Subcutaneous abdominal adipose tissue (tissue), 5 donors: ENCODE measurements at regions not wholly inside any gene's neighbourhood (a gene's known extent, or its start where the extent isn't known, plus 50 kb on each side); places are given as distances from the start of the nearest gene placed in this dataset.

Experiments
- H3K27ac ChIP-seq: one replicate; pipeline ENCODE4 v1.7.0; 2013; ENCODE audit warnings: low read depth, mild to moderate bottlenecking, inconsistent platforms, low read length, moderate library complexity
- H3K27me3 ChIP-seq, 5 donors: one replicate each; pipeline ENCODE4 v1.7.0; 2013; ENCODE audit warnings: low read length in 5 of 5, inconsistent platforms in 1 of 5; ENCODE audit not compliant: control insufficient read depth in 5 of 5, insufficient read depth in 4 of 5
- H3K36me3 ChIP-seq, 5 donors: one replicate each; pipeline ENCODE4 v1.7.0; 2013; ENCODE audit warnings: low read length in 5 of 5; ENCODE audit not compliant: control insufficient read depth in 5 of 5, insufficient read depth in 5 of 5
- H3K4me1 ChIP-seq, 5 donors: one replicate each; pipeline ENCODE4 v1.7.0; 2013; ENCODE audit warnings: low read length in 5 of 5, mild to moderate bottlenecking in 3 of 5, moderate library complexity in 1 of 5; ENCODE audit not compliant: control insufficient read depth in 5 of 5, insufficient read depth in 5 of 5
- H3K4me3 ChIP-seq, 5 donors: one replicate each; pipeline ENCODE4 v1.7.0; 2013; ENCODE audit warnings: low read length in 5 of 5, low read depth in 1 of 5
- H3K9ac ChIP-seq, 5 donors: one replicate each; pipeline ENCODE4 v1.7.0; 2013; ENCODE audit warnings: low read length in 5 of 5, mild to moderate bottlenecking in 4 of 5, moderate library complexity in 3 of 5
- H3K9me3 ChIP-seq, 5 donors: one replicate each; pipeline ENCODE4 v1.7.0; 2013; ENCODE audit warnings: low read length in 5 of 5; ENCODE audit not compliant: control insufficient read depth in 5 of 5
- donor health status: healthy.
- donor health status: healthy.
- donor health status: healthy.
- donor health status: healthy.
- donor health status: healthy.

DNA sequence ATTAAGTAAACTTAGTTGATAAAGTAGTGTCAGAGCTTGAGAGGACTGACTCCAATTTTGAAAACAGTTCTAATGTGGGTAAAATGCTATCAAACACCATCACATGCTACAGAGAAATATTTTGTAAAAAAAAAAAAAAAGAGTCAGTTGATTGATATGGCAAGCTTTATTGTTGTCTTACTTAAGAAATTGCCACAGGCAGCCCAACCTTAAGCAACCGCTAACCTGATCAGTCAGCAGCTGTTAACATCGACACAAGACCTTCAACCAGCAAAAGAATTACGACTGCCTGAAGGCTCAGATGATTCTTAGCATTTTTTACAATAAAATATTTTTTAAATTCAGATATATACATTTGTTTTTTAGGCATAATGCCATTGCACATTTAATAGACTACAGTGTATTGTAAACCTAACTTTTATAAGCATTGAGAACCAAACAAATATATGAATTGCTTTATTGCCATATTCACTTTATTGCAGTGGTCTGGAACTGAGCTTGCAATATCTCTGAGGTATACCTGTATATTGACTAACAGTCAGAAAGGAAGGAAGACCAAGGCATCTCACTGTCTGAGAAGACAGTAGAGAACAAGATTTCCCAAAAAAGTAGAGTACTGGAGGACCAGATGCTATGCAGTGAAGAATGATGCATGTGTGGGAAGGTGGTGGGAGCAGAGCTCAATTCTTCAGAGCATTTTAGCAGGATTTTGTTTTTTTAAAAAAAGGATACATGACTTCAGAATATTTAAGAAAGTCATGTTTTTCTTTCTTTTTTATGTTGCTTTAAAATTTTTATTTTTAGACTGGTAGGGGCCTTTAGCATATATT is 973.8 kb upstream of the GYPC start:
- Histone ChIP-seq H3K27ac (peak overlapping the region; percentile 66), H3K36me3 (no peaks in the 10 kb centered on the region), H3K4me1 (peaks cover 0 to 43% (median 13%) of the 10 kb centered on the region in 5 donors), H3K9ac (no peak overlapping the region), H3K4me3 (no peak overlapping the region), H3K9me3 (peaks cover 0 to 2% (median 0%) of the 10 kb centered on the region in 5 donors), H3K27me3 (no peaks in the 10 kb centered on the region)

GRCh38 chr2:125684256-125684655 is 971.7 kb upstream of the GYPC start:
- Histone ChIP-seq H3K36me3 (no peaks in the 10 kb centered on the region), H3K4me3 (no peak overlapping the region), H3K4me1 (peaks cover 0 to 43% (median 13%) of the 10 kb centered on the region in 5 donors), H3K9ac (no peak overlapping the region), H3K27ac (no peak overlapping the region), H3K27me3 (no peaks in the 10 kb centered on the region), H3K9me3 (no peaks in the 10 kb centered on the region)

- Histone ChIP-seq H3K36me3 (no peaks in the 10 kb centered on the region), H3K27me3 (no peaks in the 10 kb centered on the region), H3K9ac (no peak overlapping the region), H3K4me3 (no peak overlapping the region), H3K27ac (no peak overlapping the region), H3K9me3 (no peaks in the 10 kb centered on the region), H3K4me1 (peaks cover 0 to 40% (median 9%) of the 10 kb centered on the region in 5 donors)
Measured at GRCh38 chr2:125684932-125685331, 971.0 kb upstream of the GYPC start.

DNA sequence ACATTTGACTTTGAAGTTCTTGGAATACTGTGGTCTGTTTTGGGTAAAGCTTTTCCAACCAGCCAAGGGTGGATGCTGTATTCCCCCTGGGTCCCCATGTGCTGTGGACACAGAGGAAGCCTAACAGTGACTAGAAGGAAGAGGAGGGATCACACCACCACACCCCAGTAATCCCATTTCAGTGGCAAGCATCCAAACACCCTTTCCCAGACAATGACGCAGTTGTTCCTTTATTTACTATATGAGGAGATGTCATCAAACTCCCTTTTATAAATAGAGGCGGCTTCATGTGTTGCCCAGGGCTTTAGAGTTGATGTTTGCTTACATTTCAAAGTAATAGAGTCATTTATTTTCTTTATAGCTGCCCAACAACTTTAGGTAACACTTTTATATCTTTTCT is 959.4 kb upstream of the GYPC start:
- Histone ChIP-seq H3K27ac (no peak overlapping the region), H3K4me3 (no peak overlapping the region)

GRCh38 chr2:125698280-125698679 is 957.7 kb upstream of the GYPC start:
- Histone ChIP-seq H3K27ac (no peak overlapping the region), H3K9ac (no peak overlapping the region), H3K4me1 (peaks cover 0 to 11% (median 0%) of the 10 kb centered on the region in 5 donors), H3K4me3 (no peak overlapping the region), H3K9me3 (no peaks in the 10 kb centered on the region), H3K36me3 (no peaks in the 10 kb centered on the region), H3K27me3 (no peaks in the 10 kb centered on the region)

More for the DNA sequence above, 959.4 kb upstream of the GYPC start:
- Histone ChIP-seq H3K27me3 (no peaks in the 10 kb centered on the region), H3K9me3 (no peaks in the 10 kb centered on the region), H3K36me3 (no peaks in the 10 kb centered on the region), H3K9ac (no peak overlapping the region), H3K4me1 (peaks cover 0 to 11% (median 0%) of the 10 kb centered on the region in 5 donors)

GRCh38 chr2:125701070-125701469 is 954.9 kb upstream of the GYPC start:
- no peak overlapping the region for H3K4me3 ChIP-seq
- no peak overlapping the region for H3K27ac ChIP-seq
- no peaks in the 10 kb centered on the region for H3K36me3 ChIP-seq
- H3K9me3 ChIP-seq = no peaks in the 10 kb centered on the region
- H3K27me3 ChIP-seq = no peaks in the 10 kb centered on the region
- H3K4me1 ChIP-seq = peaks cover 0 to 11% (median 0%) of the 10 kb centered on the region in 5 donors
- no peak overlapping the region for H3K9ac ChIP-seq

DNA sequence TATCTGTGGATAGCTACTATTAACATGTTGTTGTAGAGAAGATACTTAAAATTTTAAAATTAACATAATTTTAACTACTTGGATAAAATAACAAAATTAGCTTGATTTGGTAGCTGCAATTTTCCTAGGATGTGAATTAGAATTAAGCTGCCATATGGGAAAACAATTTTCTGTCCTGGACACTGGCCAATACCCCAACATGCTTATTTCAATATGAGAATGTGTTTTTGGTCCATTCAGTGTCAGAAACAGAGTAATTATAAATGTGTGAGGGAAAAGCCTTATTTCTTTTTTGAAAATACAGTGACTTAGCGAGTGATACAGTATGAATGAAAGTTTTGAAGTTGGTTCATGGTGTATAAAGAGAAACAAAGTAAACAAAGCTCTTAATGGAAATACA is 948.3 kb upstream of the GYPC start:
- Histone ChIP-seq H3K4me3 (no peak overlapping the region), H3K9ac (no peak overlapping the region), H3K36me3 (no peaks in the 10 kb centered on the region), H3K27me3 (no peaks in the 10 kb centered on the region), H3K4me1 (peaks cover 0 to 7% (median 3%) of the 10 kb centered on the region in 5 donors), H3K27ac (no peak overlapping the region), H3K9me3 (no peaks in the 10 kb centered on the region)

GRCh38 chr2:125710561-125710960 is 945.4 kb upstream of the GYPC start:
- no peaks in the 10 kb centered on the region for H3K9me3 ChIP-seq
- peaks cover 0 to 7% (median 3%) of the 10 kb centered on the region in 5 donors for H3K4me1 ChIP-seq
- H3K4me3 ChIP-seq = no peak overlapping the region
- H3K27me3 ChIP-seq = no peaks in the 10 kb centered on the region
- no peak overlapping the region for H3K27ac ChIP-seq
- H3K36me3 ChIP-seq = no peaks in the 10 kb centered on the region
- H3K9ac ChIP-seq = no peak overlapping the region

GRCh38 chr2:125711075-125711474 is 944.9 kb upstream of the GYPC start:
- Histone ChIP-seq H3K9ac (no peak overlapping the region), H3K4me1 (peaks cover 0 to 7% (median 3%) of the 10 kb centered on the region in 5 donors), H3K36me3 (no peaks in the 10 kb centered on the region), H3K27me3 (no peaks in the 10 kb centered on the region), H3K4me3 (no peak overlapping the region), H3K9me3 (no peaks in the 10 kb centered on the region), H3K27ac (no peak overlapping the region)

GRCh38 chr2:125713533-125713932 is 942.4 kb upstream of the GYPC start:
- peaks cover 0 to 7% (median 3%) of the 10 kb centered on the region in 5 donors for H3K4me1 ChIP-seq
- no peak overlapping the region for H3K9ac ChIP-seq
- H3K27me3 ChIP-seq = no peaks in the 10 kb centered on the region
- H3K9me3 ChIP-seq = no peaks in the 10 kb centered on the region
- H3K4me3 ChIP-seq = no peak overlapping the region
- no peak overlapping the region for H3K27ac ChIP-seq
- H3K36me3 ChIP-seq = no peaks in the 10 kb centered on the region
